GM21723 (cell line): ENCODE measurements at regions not wholly inside any gene's neighbourhood (a gene's known extent, or its start where the extent isn't known, plus 50 kb on each side); places are given as distances from the start of the nearest gene placed in this dataset.

Experiments used
- ATAC-seq: cut with Tn5 transposase; IDR thresholded peaks from one replicate; pipeline ENCODE4 v1.9.1; 2021; ENCODE audit warnings: mild to moderate bottlenecking, moderate library complexity; ENCODE audit not compliant: unreplicated experiment

GRCh38 chr10:4456279-4456678 is 369.7 kb upstream of the AKR1E2 start:
- ATAC-seq, result no peak

- ATAC-seq, result no peak
Observed at GRCh38 chr10:4453950-4454349, 372.1 kb upstream of the AKR1E2 start.

DNA sequence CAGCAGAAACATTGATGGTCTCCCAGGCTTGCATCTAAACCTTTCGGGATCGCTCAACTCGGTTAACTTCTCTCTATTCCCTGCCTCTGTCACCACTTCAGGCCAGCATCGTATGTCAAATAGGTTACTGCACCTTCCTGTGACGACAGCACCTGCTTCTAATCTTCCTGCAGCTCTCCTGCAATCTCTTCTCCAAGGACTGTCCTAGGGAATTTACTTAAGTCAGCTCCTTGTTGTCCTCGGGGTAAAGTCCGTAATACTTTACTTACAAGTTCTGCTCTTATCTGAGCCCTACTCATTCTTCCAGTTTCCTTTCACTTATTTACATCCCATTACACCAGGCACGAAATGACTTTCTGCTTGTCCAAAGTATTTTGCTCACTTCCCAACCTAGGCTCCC is 372.7 kb upstream of the AKR1E2 start:
- ATAC-seq, result no peak

GRCh38 chr10:4450981-4451908 is 374.8 kb upstream of the AKR1E2 start:
- ATAC-seq, result no peak

DNA sequence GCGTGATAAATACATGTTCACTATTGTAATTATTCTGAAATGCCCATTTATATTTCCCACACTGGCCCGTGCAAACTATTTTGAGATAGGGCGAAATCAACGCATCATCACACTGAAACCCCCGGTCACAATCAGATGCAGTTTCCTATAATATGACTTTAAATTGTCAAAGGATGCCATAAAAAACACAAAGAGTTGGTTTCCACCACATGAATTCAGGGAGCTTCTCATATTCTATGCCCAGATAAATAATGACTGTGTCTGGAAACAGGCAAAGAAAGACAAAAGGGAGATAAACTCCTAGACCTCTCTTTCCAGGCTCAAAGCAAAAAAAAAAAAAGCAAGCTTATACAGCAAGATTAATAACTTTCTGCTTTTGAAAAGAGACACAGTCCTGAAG is 375.8 kb upstream of the AKR1E2 start:
- ATAC-seq, result no peak

GRCh38 chr10:4448030-4448429 is 378.0 kb upstream of the AKR1E2 start:
- no peak for ATAC-seq

- no peak for ATAC-seq
Observed at GRCh38 chr10:4443419-4443818, 382.6 kb upstream of the AKR1E2 start.

DNA sequence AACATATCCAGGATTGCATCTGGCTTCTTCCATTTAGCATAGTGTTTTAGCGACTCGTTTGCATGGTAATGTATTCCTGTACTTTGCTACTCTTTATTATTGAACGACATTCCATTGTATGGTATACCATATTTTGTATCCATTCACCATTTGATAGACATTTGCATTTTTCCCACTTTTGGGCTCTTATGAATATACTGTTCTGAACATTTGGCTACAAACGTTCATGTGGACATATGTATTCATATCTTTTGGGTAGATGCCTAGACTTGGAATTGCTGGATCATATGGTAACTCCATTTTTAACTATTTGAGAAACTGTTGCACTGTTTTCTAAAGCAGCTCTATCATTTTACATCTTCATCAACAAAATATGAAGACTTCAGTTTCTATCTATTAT is 383.7 kb upstream of the AKR1E2 start:
- ATAC-seq, result no peak

DNA sequence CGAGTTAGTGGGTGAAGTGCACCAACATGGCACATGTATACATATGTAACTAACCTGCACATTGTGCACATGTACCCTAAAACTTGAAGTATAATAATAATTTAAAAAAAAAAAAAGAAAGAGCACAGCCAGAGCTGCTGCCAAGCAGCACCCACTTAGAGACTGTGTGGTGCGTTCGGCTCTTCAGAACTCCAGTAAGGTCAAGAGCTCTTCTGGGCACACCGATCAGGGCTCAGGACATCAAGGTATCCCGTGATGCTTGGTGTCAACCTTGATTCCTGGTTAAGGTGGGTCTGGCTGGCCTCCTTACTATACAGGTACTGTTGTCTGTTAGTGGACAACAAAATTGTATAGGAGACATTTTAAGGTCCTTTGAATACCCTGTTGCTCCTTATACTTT is 385.7 kb upstream of the AKR1E2 start:
- ATAC-seq, result no peak

- no peak for ATAC-seq
Observed at GRCh38 chr10:4437791-4438190, 388.2 kb upstream of the AKR1E2 start.

- no peak for ATAC-seq
Observed at GRCh38 chr10:4437061-4437460, 388.9 kb upstream of the AKR1E2 start.

DNA sequence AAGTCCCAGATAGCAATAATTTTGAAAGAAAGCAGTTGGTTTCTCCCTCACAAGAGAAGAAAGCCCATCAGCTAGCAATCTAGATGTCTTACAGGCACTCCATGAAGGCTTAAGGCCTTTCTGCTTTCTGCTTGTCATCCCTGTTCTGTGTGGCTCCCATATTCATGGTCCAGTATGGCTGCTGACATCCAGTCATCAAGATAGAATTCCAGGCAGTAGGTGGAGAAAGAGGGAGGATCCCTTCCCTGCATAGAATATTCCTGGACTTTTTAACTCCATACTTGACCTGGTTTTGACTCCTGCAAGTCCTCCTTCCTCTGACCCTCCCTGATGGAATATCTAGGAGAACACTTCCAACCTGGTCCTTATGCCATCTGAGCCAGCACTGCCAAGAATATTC is 389.9 kb upstream of the AKR1E2 start:
- ATAC-seq, result no peak

GRCh38 chr10:4434516-4435071 is 391.4 kb upstream of the AKR1E2 start:
- no peak for ATAC-seq

GRCh38 chr10:4434105-4434504 is 391.9 kb upstream of the AKR1E2 start:
- no peak for ATAC-seq

DNA sequence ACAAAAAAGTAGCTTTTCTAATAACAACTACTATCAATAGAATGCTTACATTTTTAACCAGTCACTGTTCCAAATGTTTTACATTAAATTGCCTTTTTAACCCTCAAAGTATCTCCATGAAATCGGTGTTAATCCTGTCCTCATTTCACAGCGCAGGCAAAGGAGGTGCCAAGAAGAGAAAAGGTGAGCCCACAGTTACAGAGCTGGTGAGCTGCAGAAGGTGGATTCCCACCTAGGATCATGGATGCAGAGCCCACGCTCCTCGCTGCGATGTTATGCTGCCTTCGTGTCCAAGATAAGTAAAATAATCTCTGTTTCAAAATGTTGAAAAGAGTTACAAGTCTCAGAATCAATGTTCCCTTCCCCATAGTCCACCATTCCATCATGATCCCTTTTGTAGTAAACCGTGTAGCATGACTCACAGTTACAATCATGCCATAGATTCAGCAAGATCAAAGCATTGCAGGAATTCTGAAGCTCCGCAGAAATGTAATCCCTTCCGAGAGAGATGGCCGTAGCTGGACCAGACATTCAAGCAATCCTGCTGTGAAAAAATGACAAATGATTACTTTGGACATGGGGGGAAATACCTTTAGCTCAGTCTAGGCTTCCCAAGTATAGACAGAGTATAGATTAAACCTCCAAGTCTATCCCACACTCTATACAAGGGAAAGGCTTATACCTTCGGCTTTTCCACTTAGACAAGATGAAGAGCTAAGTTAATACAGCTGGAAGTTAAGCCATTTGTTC is 394.7 kb upstream of the AKR1E2 start:
- ATAC-seq, result no peak

DNA sequence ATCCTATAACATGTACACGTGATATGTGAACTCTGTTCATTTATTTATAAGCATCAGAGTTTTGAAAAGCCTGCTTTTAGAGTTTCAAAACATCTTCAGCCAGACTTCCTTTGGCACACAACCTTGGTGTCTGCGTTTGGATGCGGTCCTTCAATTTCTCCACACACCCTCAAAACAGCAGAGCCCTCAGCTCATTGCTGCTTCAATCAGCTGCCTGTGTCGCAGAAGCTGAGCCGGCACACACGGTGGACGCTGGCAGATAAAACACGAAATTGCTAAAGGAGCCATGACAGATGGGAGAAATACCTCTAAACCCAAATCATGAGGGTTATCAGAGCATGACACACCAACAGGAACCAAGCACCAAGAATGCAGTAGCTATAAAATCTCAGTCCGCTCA is 396.4 kb upstream of the AKR1E2 start:
- no peak for ATAC-seq

DNA sequence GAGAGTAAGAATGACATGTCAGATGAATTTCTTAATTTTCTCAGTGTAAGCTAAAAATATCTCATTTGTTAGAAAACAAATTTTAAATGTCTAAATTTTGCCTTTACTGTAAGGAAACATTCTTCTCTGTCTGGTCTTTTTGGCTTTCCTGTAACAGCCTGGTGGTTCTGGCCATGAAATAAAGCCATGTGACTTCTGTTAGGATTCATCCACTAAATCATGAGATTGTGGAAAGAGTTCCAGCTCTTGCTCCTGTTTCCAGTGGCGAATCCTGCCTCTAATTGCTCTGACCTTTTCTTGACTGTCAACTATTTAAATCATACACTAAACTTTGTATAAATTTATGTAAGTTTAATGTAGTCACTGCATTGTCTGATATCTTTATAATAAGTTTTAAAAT is 398.5 kb upstream of the AKR1E2 start:
- no peak for ATAC-seq

DNA sequence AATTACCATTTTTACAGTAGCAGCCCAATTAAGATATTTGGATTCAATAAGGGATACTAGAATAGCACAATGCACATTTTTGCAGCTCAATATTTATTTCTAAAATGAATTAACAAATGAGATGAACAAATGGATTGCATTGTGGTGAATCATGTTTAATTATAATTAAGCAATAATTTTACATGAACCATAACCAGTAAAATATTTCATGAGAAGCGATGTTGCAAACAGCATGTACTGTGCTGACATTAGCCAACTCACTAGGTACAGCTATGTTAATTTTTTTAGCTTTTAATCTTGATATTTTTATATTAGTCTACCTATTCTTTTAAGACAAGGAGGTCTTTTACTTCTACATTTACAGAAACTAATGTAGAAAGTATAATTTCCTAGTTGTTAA is 399.1 kb upstream of the AKR1E2 start:
- no peak for ATAC-seq

DNA sequence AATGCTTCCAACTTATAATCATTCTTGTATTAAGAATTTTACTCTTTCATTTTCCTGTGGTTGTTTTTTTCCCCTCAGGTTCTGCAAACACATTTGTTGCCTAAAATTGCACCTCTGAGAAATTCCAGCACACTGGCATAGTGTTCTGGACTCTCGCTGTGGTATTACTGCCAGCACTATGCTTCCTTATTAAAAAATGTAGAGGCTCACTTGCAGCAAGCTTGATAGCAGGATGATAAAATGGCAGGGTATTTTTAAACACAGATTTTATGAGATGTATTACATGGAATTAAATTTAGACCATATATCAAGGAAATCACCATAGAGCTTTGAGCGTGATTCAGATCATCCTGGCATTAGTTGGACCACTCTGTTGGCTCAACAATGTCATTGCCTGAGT is 416.7 kb upstream of the AKR1E2 start:
- no peak for ATAC-seq

GRCh38 chr10:4407783-4408182 is 418.2 kb upstream of the AKR1E2 start:
- no peak for ATAC-seq

DNA sequence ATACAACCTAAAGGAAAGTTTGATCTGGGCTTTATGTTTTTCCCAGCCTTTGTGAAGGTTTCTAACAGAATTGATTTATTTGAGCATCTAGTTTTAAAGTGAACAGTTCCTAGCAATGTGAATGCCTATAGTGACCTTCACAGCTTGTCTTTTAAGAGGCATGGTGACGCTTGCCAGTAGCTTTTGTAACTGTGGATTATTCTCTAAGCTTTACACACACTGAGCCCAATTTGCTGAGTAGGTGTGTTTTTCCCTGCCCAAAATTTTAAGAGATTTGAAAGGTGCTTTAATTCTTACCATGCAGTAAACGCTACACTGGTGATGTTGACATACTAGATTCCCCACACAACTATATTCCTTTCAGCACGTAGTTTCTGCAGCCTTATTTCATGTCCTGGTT is 420.2 kb upstream of the AKR1E2 start:
- no peak for ATAC-seq
